ENCODE measurements at regions not wholly inside any gene's neighbourhood (a gene's known extent, or its start where the extent isn't known, plus 50 kb on each side); places are given as distances from the start of the nearest gene placed in this dataset.
"Not testable (repeated sequence)": the region's sequence is repeated elsewhere in the genome, so short reads cannot be mapped to it uniquely, and the experiment has no call there.

- DNase-seq (ENCODE audit: low spot score) = no peak
- intact Hi-C loops (cut with DNase I) = no loop called here
These were observed 360.1 kb upstream of the RGS18 start for GRCh38 chr1:191798178-191798577.

- DNase-seq (ENCODE audit: low spot score) = no peak
- intact Hi-C loops (cut with DNase I) = no loop called here
These were observed 354.0 kb upstream of the RGS18 start for GRCh38 chr1:191804311-191804710.

GRCh38 chr1:191813593-191813992 lies 344.7 kb upstream of the RGS18 start:
- intact Hi-C loops (cut with DNase I); DNase-seq (ENCODE audit: low spot score): not testable (repeated sequence)

DNA sequence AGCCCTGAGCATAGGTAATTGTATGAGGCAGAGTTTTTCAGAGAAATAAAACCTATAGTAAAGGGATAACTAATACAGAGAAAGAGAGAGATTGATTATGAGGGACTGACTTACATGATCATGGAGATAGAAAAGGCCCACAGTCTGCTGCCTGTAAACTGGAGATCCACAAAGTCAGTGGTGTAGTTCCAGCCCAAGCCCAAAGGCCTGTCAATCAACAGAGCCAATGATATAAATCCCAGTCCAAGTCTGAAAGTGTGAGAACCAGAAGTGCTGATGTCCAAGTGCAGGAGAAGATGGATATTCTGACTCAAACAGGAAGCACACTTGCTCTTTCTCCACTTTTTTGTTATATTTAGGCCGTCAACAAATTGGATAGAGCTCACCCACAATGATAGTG lies 340.1 kb upstream of the RGS18 start:
- intact Hi-C loops (cut with DNase I) = no loop called here
- no peak for DNase-seq (ENCODE audit: low spot score)

DNA sequence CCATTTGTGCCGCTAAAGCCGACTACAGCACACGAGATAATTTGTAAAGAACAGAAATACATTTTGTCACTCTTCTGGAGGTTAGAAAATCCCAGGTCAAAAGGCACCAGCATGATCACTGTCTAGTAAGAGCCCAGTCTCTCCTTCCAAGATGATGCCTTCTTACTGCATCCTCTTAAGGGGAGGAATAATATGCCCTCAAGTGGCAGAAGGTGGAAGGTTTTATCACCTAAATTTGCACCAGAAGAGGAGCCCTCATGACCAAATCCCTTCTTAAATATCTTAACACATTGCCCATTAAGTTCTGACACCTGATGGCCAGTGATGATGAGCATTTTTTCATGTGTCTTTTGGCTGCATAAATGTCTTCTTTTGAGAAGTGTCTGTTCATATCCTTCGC lies 326.7 kb upstream of the RGS18 start:
- no peak for DNase-seq (ENCODE audit: low spot score)
- intact Hi-C loops (cut with DNase I) = no loop called here

DNA sequence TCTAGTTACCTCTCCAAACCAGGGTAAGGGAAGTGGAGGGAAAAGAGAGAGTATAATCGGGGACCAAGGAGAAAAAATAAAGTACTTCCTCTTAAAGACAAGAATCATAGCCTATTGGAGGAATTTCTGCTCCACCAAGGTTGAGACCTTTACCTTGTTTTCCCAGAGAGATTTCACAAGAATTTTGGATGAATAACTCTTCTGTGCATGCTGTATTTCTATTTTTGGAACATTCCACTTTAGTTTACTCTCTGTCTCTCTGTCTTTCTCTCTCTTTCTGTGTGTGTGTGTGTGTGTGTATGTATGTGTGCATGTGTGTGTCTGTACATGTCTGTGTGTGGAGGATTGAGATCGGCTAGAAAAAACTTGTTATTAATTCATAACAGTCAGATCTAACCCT lies 318.4 kb upstream of the RGS18 start:
- intact Hi-C loops (cut with DNase I) = no loop called here

GRCh38 chr1:191851799-191852595 lies 306.3 kb upstream of the RGS18 start:
- intact Hi-C loops (cut with DNase I) = no loop called here

More for the DNA sequence above, 318.4 kb upstream of the RGS18 start:
- no peak for DNase-seq (ENCODE audit: low spot score)

GRCh38 chr1:191852907-191853306 lies 305.4 kb upstream of the RGS18 start:
- no peak for DNase-seq (ENCODE audit: low spot score)
- intact Hi-C loops (cut with DNase I) = no loop called here

More at GRCh38 chr1:191851799-191852595, 306.3 kb upstream of the RGS18 start:
- no peak for DNase-seq (ENCODE audit: low spot score)

- intact Hi-C loops (cut with DNase I) = no loop called here
- no peak for DNase-seq (ENCODE audit: low spot score)
These were observed 300.7 kb upstream of the RGS18 start for GRCh38 chr1:191857600-191857999.

DNA sequence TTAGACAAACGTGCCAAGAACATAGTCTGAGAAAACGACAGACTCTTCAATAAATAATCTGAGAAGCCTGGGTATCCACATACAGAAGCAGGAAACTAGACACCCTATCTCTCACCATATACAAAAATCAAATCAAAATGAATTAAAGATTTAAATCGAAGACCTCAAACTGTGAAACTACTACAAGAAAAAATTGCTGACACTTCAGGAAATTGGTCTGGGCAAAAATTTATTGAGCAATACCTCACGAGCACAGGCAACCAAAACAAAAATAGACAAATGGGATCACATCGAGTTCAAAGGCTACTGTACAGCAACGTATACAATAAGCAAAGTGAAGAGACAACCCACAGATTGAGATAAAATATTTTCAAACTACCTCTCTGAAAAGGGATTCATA lies 292.8 kb upstream of the RGS18 start:
- DNase-seq (ENCODE audit: low spot score) = no peak
- intact Hi-C loops (cut with DNase I) = no loop called here

GRCh38 chr1:191866155-191866554 lies 292.1 kb upstream of the RGS18 start:
- intact Hi-C loops (cut with DNase I) = no loop called here
- DNase-seq (ENCODE audit: low spot score) = no peak

DNA sequence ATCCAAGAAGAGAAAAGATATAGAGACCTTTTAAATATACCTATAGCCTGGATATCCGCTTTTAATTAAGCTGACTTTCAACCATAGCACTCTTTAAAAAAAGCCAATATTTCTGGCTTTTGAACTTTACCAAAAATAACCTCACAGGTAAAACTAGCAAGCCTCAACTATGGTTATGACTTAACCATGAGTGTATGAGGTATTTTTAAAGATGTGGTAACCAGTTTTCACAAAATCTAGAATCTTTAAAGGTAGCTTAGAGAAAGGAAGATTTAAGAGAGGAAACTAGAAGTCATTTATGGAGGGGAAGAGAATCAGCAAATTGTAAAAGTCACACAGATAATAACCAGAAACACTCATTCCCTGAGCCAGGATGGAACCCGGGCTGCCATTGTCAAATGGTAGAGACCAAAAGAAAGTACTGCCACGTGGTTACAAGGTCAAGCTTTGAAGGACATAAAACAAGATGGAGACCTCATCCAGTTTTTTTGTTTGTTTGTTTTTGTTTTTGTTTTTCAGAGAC lies 288.4 kb upstream of the RGS18 start:
- intact Hi-C loops (cut with DNase I) = no loop called here

GRCh38 chr1:191870490-191870889 lies 287.8 kb upstream of the RGS18 start:
- intact Hi-C loops (cut with DNase I) = no loop called here

More for the DNA sequence above, 288.4 kb upstream of the RGS18 start:
- DNase-seq (ENCODE audit: low spot score) = no peak

GRCh38 chr1:191875994-191876393 lies 282.3 kb upstream of the RGS18 start:
- no peak for DNase-seq (ENCODE audit: low spot score)
- intact Hi-C loops (cut with DNase I) = no loop called here

More at GRCh38 chr1:191870490-191870889, 287.8 kb upstream of the RGS18 start:
- no peak for DNase-seq (ENCODE audit: low spot score)

DNA sequence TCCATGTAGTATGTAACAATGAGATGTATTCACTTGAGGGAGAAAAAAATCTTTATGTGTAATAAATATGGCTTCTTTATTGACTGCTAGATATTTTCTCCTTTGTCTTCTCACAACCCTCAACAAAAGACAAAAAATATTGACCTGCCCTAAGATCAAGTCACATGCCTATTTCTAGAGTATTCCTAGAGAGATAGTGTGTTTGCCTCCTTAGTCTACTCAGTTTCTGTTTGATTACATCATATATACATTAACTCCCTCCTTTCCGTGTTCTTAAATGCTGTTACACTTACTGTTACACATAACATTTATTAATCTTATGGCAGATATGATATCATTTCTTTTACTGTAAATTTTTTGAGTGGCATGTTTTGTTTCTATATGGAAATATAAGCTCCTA lies 281.6 kb upstream of the RGS18 start:
- DNase-seq (ENCODE audit: low spot score) = no peak
- intact Hi-C loops (cut with DNase I) = no loop called here

GRCh38 chr1:191882870-191883269 lies 275.4 kb upstream of the RGS18 start:
- DNase-seq (ENCODE audit: low spot score) = no peak
- intact Hi-C loops (cut with DNase I) = no loop called here

DNA sequence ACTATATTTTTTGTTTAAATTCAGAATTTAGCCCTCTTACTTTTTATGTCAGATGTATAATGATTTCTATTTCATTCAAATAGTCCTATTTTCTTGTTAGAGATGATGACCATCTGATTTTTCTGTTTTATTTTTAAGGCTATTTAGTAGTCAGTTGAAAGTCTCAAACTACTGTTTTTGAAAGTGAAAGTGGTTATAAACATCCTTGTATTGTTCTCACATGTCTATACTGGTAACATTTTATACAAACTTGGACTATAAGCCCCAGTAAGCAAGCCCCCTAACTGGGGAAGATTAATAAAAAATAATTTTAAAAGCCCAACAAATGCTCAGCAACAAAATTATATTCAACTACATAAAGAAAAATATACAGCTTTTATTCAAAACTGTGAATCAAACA lies 271.3 kb upstream of the RGS18 start:
- intact Hi-C loops (cut with DNase I) = no loop called here
- DNase-seq (ENCODE audit: low spot score) = no peak

GRCh38 chr1:191888996-191889622 lies 269.2 kb upstream of the RGS18 start:
- DNase-seq (ENCODE audit: low spot score) = no peak
- intact Hi-C loops (cut with DNase I) = no loop called here

- DNase-seq (ENCODE audit: low spot score) = no peak
These were observed 268.6 kb upstream of the RGS18 start for GRCh38 chr1:191889623-191890003.

GRCh38 chr1:191890433-191891088 lies 267.7 kb upstream of the RGS18 start:
- intact Hi-C loops (cut with DNase I) = no loop called here
- no peak for DNase-seq (ENCODE audit: low spot score)

More at GRCh38 chr1:191889623-191890003, 268.6 kb upstream of the RGS18 start:
- intact Hi-C loops (cut with DNase I) = no loop called here

All from cardiac septum (tissue), 1 donor.